SJSA1 (cell line): ENCODE measurements at regions not wholly inside any gene's neighbourhood (a gene's known extent, or its start where the extent isn't known, plus 50 kb on each side); places are given as distances from the start of the nearest gene placed in this dataset.
"Not testable (repeated sequence)": the region's sequence is repeated elsewhere in the genome, so short reads cannot be mapped to it uniquely, and the experiment has no call there.

ENCODE experiments used
- DNase-seq, 2 experiments: peaks; one replicate each; pipeline ENCODE4 v3.0.0-alpha.2; 2015 to 2020; ENCODE audit warnings: low spot score in 2 of 2, low read depth in 1 of 2
- H3K27ac ChIP-seq: fragments of 250-450 bp; sonication (Bioruptor Pico); 2 replicates; pipeline ENCODE4 v1.5.1; 2020; ENCODE audit warnings: mild to moderate bottlenecking, moderate library complexity
- H3K27me3 ChIP-seq: fragments of 250-450 bp; sonication (Bioruptor Pico); replicated peaks from 2 replicates; pipeline ENCODE4 v1.5.1; 2020; ENCODE audit warnings: mild to moderate bottlenecking, moderate library complexity
- H3K36me3 ChIP-seq: fragments of 250-450 bp; sonication (Bioruptor Pico); 2 replicates; pipeline ENCODE4 v1.5.1; 2020; ENCODE audit warnings: mild to moderate bottlenecking
- H3K4me1 ChIP-seq: fragments of 250-450 bp; sonication (Bioruptor Pico); replicated peaks from 2 replicates; pipeline ENCODE4 v1.6.1; 2021; ENCODE audit warnings: mild to moderate bottlenecking
- H3K4me3 ChIP-seq: fragments of 250-450 bp; sonication (Bioruptor Pico); 2 replicates; pipeline ENCODE4 v1.5.1; 2020; ENCODE audit warnings: mild to moderate bottlenecking
- H3K9me3 ChIP-seq: fragments of 250-450 bp; sonication (Bioruptor Pico); replicated peaks from 2 replicates; pipeline ENCODE4 v1.5.1; 2020; ENCODE audit warnings: mild to moderate bottlenecking

- Histone ChIP-seq H3K9me3 (peaks cover 18% of the 10 kb centered on the region), H3K4me3 (no peak overlapping the region), H3K36me3 (no peaks in the 10 kb centered on the region), H3K27ac (no peak overlapping the region), H3K4me1 (no peaks in the 10 kb centered on the region), H3K27me3 (no peaks in the 10 kb centered on the region)
- no peak for DNase-seq
Observed at GRCh38 chr1:224014330-224014649, 99.6 kb upstream of the FBXO28 start.

GRCh38 chr1:224013626-224014329 lies 100.1 kb upstream of the FBXO28 start:
- not testable (repeated sequence) for H3K27ac ChIP-seq, DNase-seq, H3K4me3 ChIP-seq, H3K27me3 ChIP-seq, H3K4me1 ChIP-seq, H3K36me3 ChIP-seq
- peaks cover 18% of the 10 kb centered on the region for H3K9me3 ChIP-seq

DNA sequence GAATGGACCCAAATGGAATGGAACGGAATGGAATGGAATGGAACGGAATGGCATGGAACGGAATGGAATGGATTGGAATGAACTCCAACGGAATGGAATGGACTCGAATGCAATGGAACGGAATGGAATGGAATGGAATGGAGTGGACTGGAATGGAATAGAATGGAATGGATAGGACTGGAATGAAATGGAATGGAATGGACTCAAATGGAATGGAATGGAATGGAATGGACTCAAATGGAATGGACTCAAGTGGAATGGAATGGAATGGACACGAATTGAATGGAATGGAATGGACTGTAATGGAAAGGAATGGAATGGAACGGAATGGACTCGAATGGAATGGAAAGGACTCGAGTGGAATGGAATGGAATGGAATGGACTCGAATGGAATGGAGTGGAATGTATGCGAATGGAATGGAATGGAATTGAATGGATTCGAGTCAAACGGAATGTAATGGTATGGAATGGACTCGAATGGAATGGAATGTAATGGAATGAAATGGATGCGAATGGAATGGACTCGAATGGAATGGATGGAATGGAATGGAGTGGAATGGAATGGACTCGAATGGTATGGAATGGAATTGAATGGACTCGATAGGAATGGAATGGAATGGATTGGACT lies 101.0 kb upstream of the FBXO28 start:
- peaks cover 18% of the 10 kb centered on the region for H3K9me3 ChIP-seq
- DNase-seq, H3K36me3 ChIP-seq, H3K4me3 ChIP-seq, H3K4me1 ChIP-seq, H3K27me3 ChIP-seq, H3K27ac ChIP-seq: not testable (repeated sequence)

GRCh38 chr1:224012162-224012561 lies 101.7 kb upstream of the FBXO28 start:
- not testable (repeated sequence) for H3K4me1 ChIP-seq, H3K27me3 ChIP-seq, H3K27ac ChIP-seq, H3K4me3 ChIP-seq, H3K36me3 ChIP-seq, DNase-seq
- H3K9me3 ChIP-seq, result peaks cover 18% of the 10 kb centered on the region

DNA sequence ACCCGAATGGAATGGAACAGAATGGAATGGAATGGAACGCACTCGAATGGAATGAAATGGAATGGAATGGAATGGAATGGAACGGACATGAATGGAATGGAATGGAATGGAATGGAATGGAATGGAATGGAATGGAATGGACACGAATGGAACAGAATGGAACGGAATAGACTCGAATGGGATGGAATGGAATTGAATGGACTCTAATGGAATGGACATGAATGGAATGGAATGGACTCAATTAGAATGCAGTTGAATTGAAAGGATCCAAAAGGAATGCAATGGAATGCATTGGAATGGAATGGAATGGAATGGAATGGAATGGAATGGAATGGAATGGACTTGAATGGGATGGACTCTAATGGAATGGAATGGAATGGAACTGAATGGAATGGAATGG lies 102.2 kb upstream of the FBXO28 start:
- peaks cover 18% of the 10 kb centered on the region for H3K9me3 ChIP-seq
- not testable (repeated sequence) for H3K27me3 ChIP-seq, DNase-seq, H3K27ac ChIP-seq, H3K4me1 ChIP-seq, H3K36me3 ChIP-seq, H3K4me3 ChIP-seq

- H3K27ac ChIP-seq, H3K4me3 ChIP-seq, H3K4me1 ChIP-seq, DNase-seq, H3K27me3 ChIP-seq, H3K36me3 ChIP-seq: not testable (repeated sequence)
- peaks cover 18% of the 10 kb centered on the region for H3K9me3 ChIP-seq
Observed at GRCh38 chr1:224011153-224011552, 102.8 kb upstream of the FBXO28 start.

DNA sequence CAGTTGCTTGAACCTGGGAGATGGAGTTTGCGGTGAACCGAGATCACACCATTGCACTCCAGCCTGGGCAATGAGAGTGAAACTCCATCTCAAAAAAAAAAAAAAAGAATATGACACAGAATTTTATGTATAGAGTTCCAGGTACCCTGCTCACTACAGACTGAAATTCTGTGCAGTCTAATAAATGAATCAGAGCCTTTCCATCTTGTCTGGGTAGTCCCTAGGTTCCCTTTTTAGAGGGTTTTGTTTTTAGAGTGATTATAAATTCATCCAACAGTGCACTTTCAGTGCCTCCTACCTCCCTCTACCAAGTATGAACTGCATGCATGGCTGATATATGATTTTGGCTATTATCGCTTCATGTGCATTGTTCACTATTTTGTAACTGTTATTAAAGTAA lies 107.9 kb upstream of the FBXO28 start:
- not testable (repeated sequence) for H3K36me3 ChIP-seq, H3K27ac ChIP-seq, DNase-seq, H3K4me3 ChIP-seq, H3K27me3 ChIP-seq, H3K9me3 ChIP-seq, H3K4me1 ChIP-seq

DNA sequence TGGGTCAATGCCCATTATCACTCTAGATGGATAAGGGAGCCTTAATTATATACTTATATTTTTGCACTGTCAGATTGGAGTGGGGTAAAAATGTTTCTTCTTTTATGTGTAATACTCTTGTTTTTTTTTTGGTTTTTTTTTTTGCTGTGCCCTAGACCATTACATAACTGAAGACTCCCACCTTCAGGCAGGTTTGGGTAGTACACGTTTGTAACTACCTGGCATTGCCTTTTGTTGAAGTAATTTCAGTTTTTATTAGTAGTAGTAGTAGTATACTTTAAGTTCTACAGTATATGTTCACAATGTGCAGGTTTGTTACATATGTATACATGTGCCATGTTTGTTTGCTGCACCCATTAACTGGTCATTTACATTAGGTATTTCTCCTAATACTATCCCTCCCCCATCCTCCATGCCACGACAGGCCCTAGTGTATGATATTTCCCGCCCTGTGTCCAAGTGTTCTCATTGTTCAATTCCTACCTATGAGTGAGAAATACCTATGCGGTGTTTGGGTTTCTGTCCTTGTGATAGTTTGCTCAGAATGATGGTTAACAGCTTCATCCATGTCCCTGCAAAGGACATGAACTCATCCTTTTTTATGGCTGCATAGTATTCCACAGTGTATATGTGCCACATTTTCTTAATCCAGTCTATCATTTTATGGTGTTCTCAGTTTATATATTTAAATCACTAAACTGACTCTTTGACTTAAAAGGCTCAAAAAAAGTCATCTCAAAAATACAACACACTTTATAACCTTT lies 109.2 kb upstream of the FBXO28 start:
- DNase-seq, result peak in 1 of 2 experiments; percentile 43
- H3K27ac ChIP-seq, H3K4me3 ChIP-seq, H3K9me3 ChIP-seq, H3K36me3 ChIP-seq, H3K4me1 ChIP-seq, H3K27me3 ChIP-seq: not testable (repeated sequence)

- H3K36me3 ChIP-seq, H3K4me3 ChIP-seq, H3K9me3 ChIP-seq, DNase-seq, H3K27ac ChIP-seq, H3K4me1 ChIP-seq, H3K27me3 ChIP-seq: not testable (repeated sequence)
Observed at GRCh38 chr1:224003896-224004295, 110.0 kb upstream of the FBXO28 start.

DNA sequence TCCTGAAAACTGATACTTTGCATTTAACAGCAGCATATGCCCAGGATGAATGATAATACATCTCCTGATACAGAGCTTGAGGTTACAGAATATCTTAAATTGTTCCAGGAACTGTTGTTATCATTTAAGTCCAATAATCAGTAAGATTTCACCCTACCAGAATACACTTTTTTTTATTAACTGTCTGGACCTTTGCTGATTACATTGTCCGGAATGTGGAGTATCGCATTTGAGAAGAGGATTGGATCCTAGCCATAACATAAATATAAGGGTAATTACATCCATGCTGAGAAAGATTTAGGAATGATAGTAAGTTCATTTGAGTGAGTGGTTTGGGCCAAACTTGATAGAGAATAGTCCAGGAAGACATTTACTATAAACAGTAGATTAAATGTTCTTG lies 112.2 kb upstream of the FBXO28 start:
- not testable (repeated sequence) for H3K4me3 ChIP-seq, H3K4me1 ChIP-seq, H3K27me3 ChIP-seq, H3K36me3 ChIP-seq, H3K27ac ChIP-seq, H3K9me3 ChIP-seq, DNase-seq

DNA sequence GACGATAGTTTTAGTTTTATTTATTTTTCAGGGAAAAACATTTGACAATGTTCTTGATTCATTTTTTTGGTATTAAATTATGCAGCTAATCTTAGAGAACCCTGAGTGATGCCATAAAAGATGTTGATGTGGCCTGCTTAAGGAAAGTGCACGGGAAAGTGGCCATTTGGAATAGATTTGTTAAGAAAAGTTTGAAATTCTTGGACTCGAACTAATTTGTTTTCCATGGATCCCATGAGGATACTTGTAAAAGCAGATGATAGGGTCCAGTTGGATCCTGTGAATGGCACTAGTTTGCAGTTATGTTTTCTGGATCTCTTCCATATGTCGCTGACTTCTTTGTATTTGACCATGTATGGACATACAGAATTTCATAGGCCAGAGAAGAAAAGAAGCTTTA lies 114.2 kb upstream of the FBXO28 start:
- DNase-seq, H3K4me1 ChIP-seq, H3K27ac ChIP-seq: not testable (repeated sequence)

GRCh38 chr1:223998676-223999455 lies 115.0 kb upstream of the FBXO28 start:
- H3K27ac ChIP-seq, H3K27me3 ChIP-seq, H3K36me3 ChIP-seq, H3K4me3 ChIP-seq, H3K4me1 ChIP-seq, H3K9me3 ChIP-seq, DNase-seq: not testable (repeated sequence)

More for the DNA sequence above, 114.2 kb upstream of the FBXO28 start:
- H3K27me3 ChIP-seq, H3K9me3 ChIP-seq, H3K36me3 ChIP-seq, H3K4me3 ChIP-seq: not testable (repeated sequence)

DNA sequence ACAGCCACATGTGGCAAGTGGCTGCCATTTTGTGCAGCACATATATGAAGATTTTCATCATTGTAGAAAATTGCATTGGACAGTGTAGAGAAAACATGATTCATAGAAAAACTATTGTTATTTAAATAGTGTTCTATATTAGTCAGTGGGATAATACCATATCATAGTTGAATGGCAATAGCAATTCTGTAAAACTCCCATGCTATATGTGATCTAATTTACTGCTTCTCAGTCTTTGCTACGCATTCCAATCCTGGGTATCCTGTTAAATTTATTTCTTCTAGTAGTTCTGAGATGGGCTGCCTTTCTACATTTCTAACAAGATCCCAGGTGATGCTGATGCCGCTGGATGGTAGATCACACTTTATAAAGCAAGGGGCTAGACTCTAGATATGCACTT lies 117.5 kb upstream of the FBXO28 start:
- not testable (repeated sequence) for H3K4me1 ChIP-seq, DNase-seq, H3K27me3 ChIP-seq, H3K4me3 ChIP-seq, H3K36me3 ChIP-seq, H3K27ac ChIP-seq, H3K9me3 ChIP-seq
